Testis (tissue), 2 donors: ENCODE measurements at regions not wholly inside any gene's neighbourhood (a gene's known extent, or its start where the extent isn't known, plus 50 kb on each side); places are given as distances from the start of the nearest gene placed in this dataset.

ENCODE experiments used
- POLR2A ChIP-seq: fragments of 450-650 bp; IDR thresholded peaks from one replicate; pipeline ENCODE4 v1.6.1; 2017; ENCODE audit warnings: antibody characterized with exemption, mild to moderate bottlenecking, moderate library complexity
- TF ChIP-seq, protein P1 (sequence below), 3 experiments: fragments of 450-650 bp in 2 of 3; fragments of 200-600 bp in 1 of 3; sonication (generic) in 1 of 3; IDR thresholded peaks; one replicate each; pipeline ENCODE4 v1.5.1; 2016 to 2019; ENCODE audit warnings: antibody characterized with exemption in 3 of 3, mild to moderate bottlenecking in 2 of 3, moderate library complexity in 1 of 3

DNA sequence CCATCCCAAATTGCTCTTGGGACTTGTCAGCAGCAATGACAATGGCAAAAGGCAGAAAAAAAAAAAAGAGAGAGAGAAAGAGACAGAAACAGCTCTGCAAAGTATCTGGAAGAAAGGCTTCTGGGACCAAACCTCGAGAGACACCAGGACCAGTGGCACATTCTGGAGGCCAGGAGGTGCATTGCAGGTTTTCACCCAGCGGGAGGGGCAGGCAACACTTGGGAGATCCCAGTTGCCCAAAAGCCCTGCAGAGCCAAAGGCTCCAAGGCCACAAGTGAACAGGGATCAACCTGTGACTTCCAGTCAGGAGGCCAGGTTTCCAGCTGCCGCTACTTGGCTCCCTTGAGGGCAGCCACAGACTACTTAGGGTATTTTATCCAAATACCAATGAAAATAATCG is 110.8 kb upstream of the CDH5 start:
- TF ChIP-seq, protein P1, sequence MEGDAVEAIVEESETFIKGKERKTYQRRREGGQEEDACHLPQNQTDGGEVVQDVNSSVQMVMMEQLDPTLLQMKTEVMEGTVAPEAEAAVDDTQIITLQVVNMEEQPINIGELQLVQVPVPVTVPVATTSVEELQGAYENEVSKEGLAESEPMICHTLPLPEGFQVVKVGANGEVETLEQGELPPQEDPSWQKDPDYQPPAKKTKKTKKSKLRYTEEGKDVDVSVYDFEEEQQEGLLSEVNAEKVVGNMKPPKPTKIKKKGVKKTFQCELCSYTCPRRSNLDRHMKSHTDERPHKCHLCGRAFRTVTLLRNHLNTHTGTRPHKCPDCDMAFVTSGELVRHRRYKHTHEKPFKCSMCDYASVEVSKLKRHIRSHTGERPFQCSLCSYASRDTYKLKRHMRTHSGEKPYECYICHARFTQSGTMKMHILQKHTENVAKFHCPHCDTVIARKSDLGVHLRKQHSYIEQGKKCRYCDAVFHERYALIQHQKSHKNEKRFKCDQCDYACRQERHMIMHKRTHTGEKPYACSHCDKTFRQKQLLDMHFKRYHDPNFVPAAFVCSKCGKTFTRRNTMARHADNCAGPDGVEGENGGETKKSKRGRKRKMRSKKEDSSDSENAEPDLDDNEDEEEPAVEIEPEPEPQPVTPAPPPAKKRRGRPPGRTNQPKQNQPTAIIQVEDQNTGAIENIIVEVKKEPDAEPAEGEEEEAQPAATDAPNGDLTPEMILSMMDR (IDR thresholded peaks at IDR 0.05) = no peak
- no peak for TF ChIP-seq POLR2A
